ENCODE measurements at regions not wholly inside any gene's neighbourhood (a gene's known extent, or its start where the extent isn't known, plus 50 kb on each side); places are given as distances from the start of the nearest gene placed in this dataset.

DNA sequence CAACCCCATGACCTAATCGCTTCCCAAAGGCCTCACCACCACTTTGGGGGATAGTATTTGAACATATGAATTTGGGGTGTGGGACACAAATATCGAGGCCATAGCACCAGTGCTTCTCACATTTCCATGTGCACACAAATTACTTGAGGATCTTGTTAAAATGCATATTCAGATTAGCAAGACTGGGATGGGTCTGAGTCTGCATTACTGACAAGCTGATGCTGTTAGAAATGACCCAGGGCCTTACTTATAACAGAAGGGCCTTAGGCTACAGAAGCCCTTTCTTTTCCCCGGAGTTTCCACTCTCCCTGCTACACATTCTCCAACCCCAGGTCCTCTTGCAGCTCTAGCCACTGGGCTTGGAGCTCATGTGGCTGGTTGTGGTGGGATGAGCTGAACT lies 141.5 kb upstream of the LRFN2 start:
- DNase-seq (ENCODE audit: low spot score) = no peak
- intact Hi-C loops (cut with micrococcal nuclease) = no loop called here
- Mint-ChIP-seq H3K4me3 (ENCODE audit: low read depth) (no peak overlapping the region), H3K27me3 (ENCODE audit: low read depth) (peaks cover 5% of the 10 kb centered on the region), H3K9me3 (no peaks in the 10 kb centered on the region), H3K36me3 (ENCODE audit: low read depth) (no peaks in the 10 kb centered on the region), H3K27ac (no peak overlapping the region), H3K4me1 (ENCODE audit: low read depth) (no peaks in the 10 kb centered on the region)

DNA sequence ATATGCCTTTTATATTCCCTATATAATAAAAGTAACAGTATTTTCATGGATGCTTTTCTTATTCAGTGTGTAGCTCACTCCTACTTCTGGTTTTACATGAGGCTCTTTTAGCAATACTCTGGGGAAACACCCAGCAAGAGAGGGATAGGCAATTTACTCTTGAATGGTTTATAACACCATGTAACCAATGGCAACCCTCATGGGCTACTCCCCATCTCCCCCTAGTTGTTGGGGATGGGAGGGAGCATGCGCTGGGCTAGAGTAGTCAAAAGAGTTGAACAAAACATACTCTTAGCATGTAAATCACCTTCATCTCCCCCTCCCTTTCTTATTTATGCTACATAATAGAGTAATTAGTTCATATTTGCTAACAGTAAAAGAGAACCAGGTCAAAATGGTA lies 140.1 kb upstream of the LRFN2 start:
- Mint-ChIP-seq H3K4me3 (ENCODE audit: low read depth) (no peak overlapping the region), H3K4me1 (ENCODE audit: low read depth) (no peaks in the 10 kb centered on the region), H3K27ac (no peak overlapping the region), H3K27me3 (ENCODE audit: low read depth) (no peaks in the 10 kb centered on the region), H3K9me3 (no peaks in the 10 kb centered on the region), H3K36me3 (ENCODE audit: low read depth) (no peaks in the 10 kb centered on the region)
- intact Hi-C loops (cut with micrococcal nuclease) = no loop called here
- no peak for DNase-seq (ENCODE audit: low spot score)

DNA sequence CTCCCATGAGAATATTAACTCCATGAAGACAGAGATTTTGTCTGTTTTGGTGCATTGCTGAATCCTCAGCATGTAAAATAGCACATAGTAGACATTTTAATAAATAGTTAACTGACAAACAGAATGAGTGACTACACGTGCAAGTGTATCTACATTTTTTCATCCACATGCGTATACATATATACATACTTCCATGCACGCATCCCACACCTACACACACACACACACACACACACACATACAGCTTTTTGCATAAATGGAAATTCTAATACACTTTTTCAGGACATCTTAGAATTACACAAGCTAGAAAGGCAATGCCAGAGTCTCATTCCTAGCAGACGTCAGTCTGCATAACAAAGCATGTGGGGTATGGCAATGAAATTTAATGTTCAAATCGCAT lies 139.7 kb upstream of the LRFN2 start:
- Mint-ChIP-seq H3K27ac (no peak overlapping the region), H3K4me3 (ENCODE audit: low read depth) (no peak overlapping the region), H3K4me1 (ENCODE audit: low read depth) (no peaks in the 10 kb centered on the region), H3K27me3 (ENCODE audit: low read depth) (no peaks in the 10 kb centered on the region), H3K9me3 (no peaks in the 10 kb centered on the region), H3K36me3 (ENCODE audit: low read depth) (no peaks in the 10 kb centered on the region)
- intact Hi-C loops (cut with micrococcal nuclease) = no loop called here
- no peak for DNase-seq (ENCODE audit: low spot score)

DNA sequence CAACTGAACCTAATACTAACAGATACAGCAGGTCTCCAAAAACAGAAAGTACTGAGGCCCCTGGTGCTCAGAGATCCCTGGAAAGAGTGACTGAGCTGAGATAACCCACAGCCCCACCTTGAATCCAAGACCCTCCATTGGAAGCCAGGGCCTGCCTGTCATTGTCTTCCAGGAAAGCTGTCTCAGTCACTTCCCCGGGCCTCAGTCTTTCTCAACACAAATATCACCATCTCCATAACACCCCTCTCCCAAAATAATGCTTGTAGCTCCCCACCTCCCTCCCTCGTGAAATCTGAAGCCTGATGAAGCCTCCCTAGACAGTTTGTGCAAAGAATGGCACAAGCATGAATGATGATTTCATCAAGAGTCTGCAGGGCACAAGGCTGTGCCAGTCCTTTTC lies 138.2 kb upstream of the LRFN2 start:
- no peaks in the 10 kb centered on the region for H3K9me3 Mint-ChIP-seq
- H3K36me3 Mint-ChIP-seq (ENCODE audit: low read depth) = no peaks in the 10 kb centered on the region
- no peaks in the 10 kb centered on the region for H3K4me1 Mint-ChIP-seq (ENCODE audit: low read depth)
- no peaks in the 10 kb centered on the region for H3K27me3 Mint-ChIP-seq (ENCODE audit: low read depth)
- no peak for DNase-seq (ENCODE audit: low spot score)
- no peak overlapping the region for H3K27ac Mint-ChIP-seq
- H3K4me3 Mint-ChIP-seq (ENCODE audit: low read depth) = no peak overlapping the region
- intact Hi-C loops (cut with micrococcal nuclease) = no loop called here

DNA sequence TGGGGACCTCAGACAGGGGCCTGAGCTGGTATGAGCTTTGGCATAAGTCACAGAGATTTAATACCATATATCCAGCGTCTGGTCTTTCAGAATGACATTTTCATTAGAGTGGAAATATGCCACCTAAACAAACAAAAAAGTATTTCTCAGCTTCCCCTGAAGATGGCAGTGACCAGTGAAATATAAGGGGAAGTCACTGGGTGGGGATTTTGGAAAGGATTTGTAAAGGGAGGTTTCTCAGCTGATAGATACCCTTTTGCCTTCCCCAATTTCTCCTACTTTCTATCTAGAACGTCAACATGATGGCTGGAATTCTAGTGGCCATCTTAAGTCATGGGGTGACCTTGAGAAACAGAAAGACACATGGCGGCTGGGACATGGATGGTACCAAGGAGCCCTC lies 137.7 kb upstream of the LRFN2 start:
- Mint-ChIP-seq H3K27ac (no peak overlapping the region), H3K4me1 (ENCODE audit: low read depth) (no peaks in the 10 kb centered on the region), H3K36me3 (ENCODE audit: low read depth) (no peaks in the 10 kb centered on the region), H3K4me3 (ENCODE audit: low read depth) (no peak overlapping the region), H3K9me3 (no peaks in the 10 kb centered on the region), H3K27me3 (ENCODE audit: low read depth) (no peaks in the 10 kb centered on the region)
- DNase-seq (ENCODE audit: low spot score) = no peak
- intact Hi-C loops (cut with micrococcal nuclease) = no loop called here

DNA sequence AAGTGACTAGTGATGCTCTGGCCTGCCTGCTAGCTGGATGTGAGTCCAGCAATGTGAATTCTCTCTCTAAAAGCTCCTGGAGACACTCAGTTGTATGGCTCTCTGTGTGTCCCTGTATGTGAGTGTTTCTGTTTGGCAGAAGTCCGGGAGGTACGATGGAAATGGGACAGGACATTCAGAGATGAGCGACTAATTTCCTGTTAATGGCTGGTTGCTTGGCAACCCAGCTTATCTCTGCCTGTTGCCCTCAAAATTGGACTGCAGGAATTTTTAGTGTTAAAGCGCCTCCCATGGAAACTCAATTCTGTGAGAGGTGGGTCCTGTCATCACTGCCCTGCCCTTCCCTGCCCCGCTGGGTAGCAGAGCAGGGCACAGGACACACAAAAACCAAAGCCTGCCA lies 136.8 kb upstream of the LRFN2 start:
- H3K9me3 Mint-ChIP-seq = no peaks in the 10 kb centered on the region
- H3K36me3 Mint-ChIP-seq (ENCODE audit: low read depth) = no peaks in the 10 kb centered on the region
- intact Hi-C loops (cut with micrococcal nuclease) = no loop called here
- peaks cover 4% of the 10 kb centered on the region for H3K4me1 Mint-ChIP-seq (ENCODE audit: low read depth)
- H3K4me3 Mint-ChIP-seq (ENCODE audit: low read depth) = no peak overlapping the region
- no peaks in the 10 kb centered on the region for H3K27me3 Mint-ChIP-seq (ENCODE audit: low read depth)
- H3K27ac Mint-ChIP-seq = no peak overlapping the region
- no peak for DNase-seq (ENCODE audit: low spot score)

DNA sequence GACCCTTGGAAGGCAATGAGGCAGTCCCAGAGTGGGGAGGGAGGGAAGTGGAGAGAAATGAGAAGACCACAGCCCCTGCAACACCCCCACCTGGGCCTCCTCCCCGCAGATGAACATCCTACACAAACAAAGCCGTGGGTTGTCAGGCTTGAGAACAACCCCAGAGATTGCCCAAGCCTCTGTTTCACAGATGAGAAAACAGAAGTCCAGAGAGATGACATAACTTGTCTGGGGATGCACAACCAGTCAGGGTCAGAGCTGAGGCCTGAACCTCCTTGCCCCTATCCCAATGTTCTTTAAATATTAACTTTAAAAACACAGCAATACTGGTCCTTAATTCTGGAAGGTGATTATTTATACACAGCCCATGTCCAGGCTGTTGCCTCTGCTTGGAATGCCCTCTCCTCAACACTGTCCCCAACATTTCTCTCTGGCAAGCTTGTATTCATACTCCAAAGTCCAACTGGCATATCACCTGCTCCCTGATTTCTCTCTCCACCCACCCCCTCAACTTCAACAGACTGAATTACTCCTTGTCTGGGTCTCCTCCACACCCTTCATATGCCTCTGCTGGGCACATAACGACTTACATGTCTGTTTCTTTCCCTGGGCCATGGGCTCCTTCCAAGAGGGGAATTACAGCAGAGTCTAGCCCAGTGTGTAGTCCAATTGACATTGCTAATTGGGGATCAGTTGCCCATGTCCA lies 135.5 kb upstream of the LRFN2 start:
- H3K36me3 Mint-ChIP-seq (ENCODE audit: low read depth) = no peaks in the 10 kb centered on the region
- no peak overlapping the region for H3K4me3 Mint-ChIP-seq (ENCODE audit: low read depth)
- no peaks in the 10 kb centered on the region for H3K27me3 Mint-ChIP-seq (ENCODE audit: low read depth)
- peaks cover 4% of the 10 kb centered on the region for H3K4me1 Mint-ChIP-seq (ENCODE audit: low read depth)
- H3K9me3 Mint-ChIP-seq = no peaks in the 10 kb centered on the region
- DNase-seq (ENCODE audit: low spot score) = no peak
- H3K27ac Mint-ChIP-seq = no peak overlapping the region
- intact Hi-C loops (cut with micrococcal nuclease) = no loop called here

DNA sequence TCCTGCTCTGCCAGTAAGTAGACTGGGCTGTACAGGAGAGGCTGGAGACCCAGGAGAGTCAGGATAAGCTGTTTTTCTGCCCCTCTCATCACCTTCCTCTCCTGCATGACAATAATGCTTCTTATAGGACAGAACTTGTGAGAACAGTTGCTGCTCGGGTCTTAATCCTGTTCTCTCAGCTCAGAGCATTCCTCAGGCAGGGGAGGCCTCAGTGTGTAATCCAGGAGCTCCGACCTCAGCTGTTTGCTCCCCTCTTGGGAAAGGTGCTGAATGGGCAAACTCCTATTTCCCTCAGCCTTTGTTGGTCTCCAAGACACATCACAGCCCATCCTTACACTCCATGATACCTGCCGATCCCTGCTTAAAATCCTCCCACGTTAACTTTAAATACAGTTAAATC lies 134.9 kb upstream of the LRFN2 start:
- H3K9me3 Mint-ChIP-seq = no peaks in the 10 kb centered on the region
- H3K27me3 Mint-ChIP-seq (ENCODE audit: low read depth) = peaks cover 1% of the 10 kb centered on the region

DNA sequence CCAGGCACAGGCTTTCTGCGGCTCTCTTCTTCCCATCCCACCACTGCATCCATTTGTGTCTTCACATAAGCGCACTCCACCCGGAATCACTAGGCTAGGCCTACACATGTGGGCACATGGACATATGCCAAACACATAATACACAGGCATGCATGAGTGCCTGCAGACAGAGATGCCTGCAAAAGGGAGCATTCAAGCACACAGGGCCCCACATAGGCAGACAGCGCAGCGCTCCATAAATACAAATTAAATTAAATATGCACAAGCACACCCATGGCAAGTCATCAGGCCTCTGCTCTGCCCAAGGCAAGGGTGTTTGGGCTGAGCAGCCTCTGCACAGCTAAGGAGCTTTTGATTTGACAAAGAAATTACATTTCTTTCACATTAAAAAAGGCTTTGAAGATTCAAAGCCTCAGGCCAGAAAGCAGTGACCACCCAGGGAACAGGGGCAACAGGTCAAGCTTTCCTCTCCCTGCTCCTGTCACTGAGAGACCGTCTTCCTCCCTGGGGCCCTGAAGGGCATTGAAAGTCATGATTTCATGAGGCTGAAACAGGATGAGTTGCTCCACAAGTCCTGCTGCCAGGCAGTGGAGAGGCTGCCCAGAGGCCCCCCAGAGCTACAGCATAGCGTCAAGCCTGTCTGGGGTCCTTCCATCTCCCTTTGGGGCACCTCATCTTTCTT lies 134.2 kb upstream of the LRFN2 start:
- Mint-ChIP-seq H3K36me3 (ENCODE audit: low read depth) (no peaks in the 10 kb centered on the region), H3K4me3 (ENCODE audit: low read depth) (no peak overlapping the region), H3K4me1 (ENCODE audit: low read depth) (peaks cover 4% of the 10 kb centered on the region), H3K27ac (no peak overlapping the region), H3K27me3 (ENCODE audit: low read depth) (peaks cover 1% of the 10 kb centered on the region), H3K9me3 (no peaks in the 10 kb centered on the region)
- intact Hi-C loops (cut with micrococcal nuclease) = no loop called here
- no peak for DNase-seq (ENCODE audit: low spot score)

More for the DNA sequence above, 134.9 kb upstream of the LRFN2 start:
- H3K4me3 Mint-ChIP-seq (ENCODE audit: low read depth) = no peak overlapping the region
- H3K27ac Mint-ChIP-seq = no peak overlapping the region
- H3K36me3 Mint-ChIP-seq (ENCODE audit: low read depth) = no peaks in the 10 kb centered on the region
- intact Hi-C loops (cut with micrococcal nuclease) = no loop called here
- H3K4me1 Mint-ChIP-seq (ENCODE audit: low read depth) = peaks cover 4% of the 10 kb centered on the region
- DNase-seq (ENCODE audit: low spot score) = no peak

DNA sequence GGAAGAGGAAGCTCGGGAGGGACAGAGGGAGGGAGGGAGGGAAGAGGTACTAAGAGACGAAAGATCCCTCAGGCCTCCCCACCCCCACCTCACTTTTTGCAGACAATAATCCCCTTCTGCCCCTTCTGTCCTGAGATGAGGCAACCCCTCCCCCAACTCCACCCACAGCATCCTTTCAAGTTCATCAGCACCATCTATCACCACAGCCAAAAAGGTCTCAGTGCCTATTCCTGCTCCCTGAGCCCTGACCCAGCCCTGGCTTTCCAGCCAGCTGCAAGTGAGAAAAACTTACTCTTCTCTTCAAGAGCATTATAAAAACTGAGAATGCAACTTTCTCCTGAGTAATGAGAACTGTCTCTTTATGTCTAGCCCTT lies 133.2 kb upstream of the LRFN2 start:
- no peaks in the 10 kb centered on the region for H3K9me3 Mint-ChIP-seq
- DNase-seq (ENCODE audit: low spot score) = no peak
- intact Hi-C loops (cut with micrococcal nuclease) = no loop called here
- peaks cover 4% of the 10 kb centered on the region for H3K4me1 Mint-ChIP-seq (ENCODE audit: low read depth)
- no peak overlapping the region for H3K27ac Mint-ChIP-seq
- H3K4me3 Mint-ChIP-seq (ENCODE audit: low read depth) = no peak overlapping the region
- H3K36me3 Mint-ChIP-seq (ENCODE audit: low read depth) = no peaks in the 10 kb centered on the region
- peaks cover 1% of the 10 kb centered on the region for H3K27me3 Mint-ChIP-seq (ENCODE audit: low read depth)

DNA sequence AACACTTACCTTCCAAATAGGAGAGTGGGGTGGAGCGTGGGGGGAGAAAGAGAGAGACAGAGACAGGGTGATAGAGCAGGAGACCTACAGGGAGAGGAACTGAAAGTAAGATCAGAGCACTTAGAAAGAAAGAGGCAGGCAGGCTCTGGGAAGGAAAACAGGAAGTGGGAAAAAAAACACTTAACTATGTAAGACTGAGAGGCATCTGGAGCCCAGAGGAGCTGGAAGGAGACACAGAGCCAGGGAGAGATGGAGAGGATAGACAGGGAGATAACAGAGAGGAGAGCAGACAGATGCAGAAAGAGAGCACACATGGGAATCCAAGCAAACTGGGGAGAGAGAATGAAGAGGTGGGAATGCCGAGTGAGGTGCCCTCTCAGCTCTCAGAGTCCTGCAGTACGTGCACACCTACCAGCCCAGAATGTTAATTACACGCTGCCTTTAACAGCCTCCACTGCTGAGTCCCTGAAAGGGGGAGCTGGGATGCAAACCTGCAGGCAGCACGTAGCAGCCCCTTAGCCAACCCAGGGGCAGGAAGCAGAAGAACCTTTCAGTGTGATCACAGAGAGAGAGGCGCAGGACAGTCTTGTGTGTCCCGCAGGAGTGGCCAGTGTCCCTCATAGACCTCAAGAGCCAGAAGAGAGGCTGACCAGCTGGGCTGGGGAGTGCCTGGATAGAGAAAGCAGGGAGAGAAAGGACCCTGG lies 132.7 kb upstream of the LRFN2 start:
- Mint-ChIP-seq H3K4me1 (ENCODE audit: low read depth) (peaks cover 4% of the 10 kb centered on the region), H3K4me3 (ENCODE audit: low read depth) (no peak overlapping the region), H3K36me3 (ENCODE audit: low read depth) (no peaks in the 10 kb centered on the region), H3K9me3 (no peaks in the 10 kb centered on the region), H3K27ac (no peak overlapping the region), H3K27me3 (ENCODE audit: low read depth) (peaks cover 1% of the 10 kb centered on the region)
- no peak for DNase-seq (ENCODE audit: low spot score)
- intact Hi-C loops (cut with micrococcal nuclease) = no loop called here

DNA sequence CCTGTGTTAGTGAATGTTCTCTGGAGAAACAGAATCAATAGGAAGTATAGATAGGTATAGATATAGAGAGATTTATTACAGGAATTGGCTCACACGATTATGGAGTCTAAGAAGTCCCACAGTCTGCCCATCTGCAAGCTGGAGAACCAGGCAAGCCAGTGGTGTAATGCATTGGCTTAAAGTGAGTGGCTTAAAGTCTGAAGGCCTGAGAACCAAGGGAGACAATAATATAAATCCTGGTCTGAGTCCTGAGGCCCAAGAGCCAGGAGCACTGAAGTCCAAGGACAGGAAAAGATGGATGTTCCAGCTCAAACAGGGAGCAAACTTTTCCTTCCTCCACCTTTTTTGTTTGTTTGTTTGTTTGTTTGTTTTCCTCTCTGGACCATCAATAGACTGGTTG lies 131.2 kb upstream of the LRFN2 start:
- intact Hi-C loops (cut with micrococcal nuclease) = no loop called here
- no peaks in the 10 kb centered on the region for H3K36me3 Mint-ChIP-seq (ENCODE audit: low read depth)
- no peak overlapping the region for H3K27ac Mint-ChIP-seq
- H3K27me3 Mint-ChIP-seq (ENCODE audit: low read depth) = peaks cover 1% of the 10 kb centered on the region
- peaks cover 4% of the 10 kb centered on the region for H3K4me1 Mint-ChIP-seq (ENCODE audit: low read depth)
- H3K9me3 Mint-ChIP-seq = no peaks in the 10 kb centered on the region
- no peak for DNase-seq (ENCODE audit: low spot score)
- no peak overlapping the region for H3K4me3 Mint-ChIP-seq (ENCODE audit: low read depth)

DNA sequence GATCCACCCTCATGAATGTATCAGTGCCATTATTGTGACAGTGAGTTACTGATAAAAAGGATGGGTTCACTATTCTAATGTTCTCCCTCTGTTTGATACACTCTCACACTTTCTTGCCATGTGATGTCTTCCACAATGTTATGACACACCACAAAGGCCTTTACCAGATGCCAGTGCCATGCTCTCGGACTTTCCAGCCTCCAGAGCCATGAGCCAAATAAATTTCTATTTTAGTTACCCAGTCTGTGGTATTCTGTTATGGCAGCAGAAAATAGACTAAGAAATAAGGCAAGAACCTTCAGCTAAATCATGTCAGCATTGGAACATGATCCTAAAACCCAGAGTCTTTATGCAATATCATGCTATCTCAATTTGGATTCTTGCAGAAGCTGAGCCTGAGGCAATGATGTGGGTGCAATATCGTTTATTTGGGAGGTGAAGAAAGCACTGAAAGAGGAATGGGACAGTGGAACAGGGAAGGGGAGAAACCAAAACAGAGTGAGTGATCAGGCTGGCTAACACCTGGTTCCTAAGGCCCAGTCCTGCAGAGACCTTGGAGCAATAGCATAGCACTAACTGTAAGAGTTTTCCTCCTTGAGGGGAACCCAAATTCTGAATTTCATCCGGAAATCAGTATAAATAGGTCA lies 130.4 kb upstream of the LRFN2 start:
- H3K4me1 Mint-ChIP-seq (ENCODE audit: low read depth) = peaks cover 4% of the 10 kb centered on the region
- no peaks in the 10 kb centered on the region for H3K9me3 Mint-ChIP-seq
- H3K27ac Mint-ChIP-seq = no peak overlapping the region
- intact Hi-C loops (cut with micrococcal nuclease) = no loop called here
- no peak overlapping the region for H3K4me3 Mint-ChIP-seq (ENCODE audit: low read depth)
- DNase-seq (ENCODE audit: low spot score) = no peak
- peaks cover 1% of the 10 kb centered on the region for H3K27me3 Mint-ChIP-seq (ENCODE audit: low read depth)
- H3K36me3 Mint-ChIP-seq (ENCODE audit: low read depth) = no peaks in the 10 kb centered on the region

Data from activated T-helper 2 cell treated with anti-CD3 and anti-CD28 coated beads, Interferon-gamma antibody, Interleukin-2, Interleukin-4, amounts not matched to agents 10 μg/mL and 5 μg/mL and 100 μg/mL, durations not matched to agents 14 hours and 24 hours and 36 hours (primary cell).